ENCODE measurements at regions not wholly inside any gene's neighbourhood (a gene's known extent, or its start where the extent isn't known, plus 50 kb on each side); places are given as distances from the start of the nearest gene placed in this dataset.

DNA sequence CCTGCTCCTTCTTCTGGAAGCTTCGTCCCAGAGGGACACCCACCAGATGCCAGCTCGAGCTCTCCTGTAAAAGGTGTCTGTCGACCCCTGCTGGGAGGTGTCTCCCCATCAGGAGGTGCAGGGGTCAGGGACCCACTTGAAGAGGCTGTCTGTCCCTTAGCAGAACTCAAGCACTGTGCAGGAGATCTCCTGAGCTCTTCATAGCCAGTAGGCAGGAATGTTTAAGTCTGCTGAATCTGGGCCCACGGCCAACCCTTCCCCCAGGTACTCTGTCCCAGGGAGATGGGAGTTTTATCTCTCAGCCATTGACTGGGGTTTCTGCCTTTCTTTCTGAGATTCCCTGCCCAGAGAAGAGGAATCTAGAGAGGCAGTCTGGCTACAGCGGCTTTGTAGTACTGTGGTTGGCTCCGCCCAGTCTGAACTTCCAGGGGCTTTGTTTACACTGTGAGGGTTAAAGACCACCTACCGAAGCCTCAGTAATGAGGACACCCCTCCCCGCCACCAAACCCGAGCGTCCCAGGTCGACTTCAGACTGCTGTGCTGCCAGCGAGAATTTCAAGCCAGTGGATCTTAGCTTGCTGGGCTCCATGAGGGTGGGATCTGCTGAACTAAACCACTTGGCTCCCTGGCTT is 1383.0 kb upstream of the TENM3 start:
- DNase-seq (ENCODE audit: low read depth, low spot score): no peak

DNA sequence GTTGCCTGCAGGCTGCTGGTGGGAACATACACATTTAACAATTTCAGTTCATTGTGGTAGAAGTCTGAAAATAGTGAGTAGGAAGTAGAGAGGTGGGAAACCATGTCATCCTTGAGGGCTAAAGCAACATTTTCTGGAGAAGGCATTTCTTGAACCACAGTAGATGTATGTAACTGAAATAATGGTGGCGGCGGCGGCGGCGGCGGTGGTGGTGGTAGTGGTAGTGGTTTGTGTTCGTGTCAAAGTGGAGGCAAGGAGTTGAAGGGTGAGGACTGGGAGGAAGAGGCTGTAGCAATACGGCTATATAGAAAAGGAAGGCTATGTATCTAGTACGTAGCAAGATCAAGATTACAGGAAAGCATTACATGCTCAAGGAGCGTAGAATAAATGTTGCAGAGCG is 1381.6 kb upstream of the TENM3 start:
- DNase-seq (ENCODE audit: low read depth, low spot score): no peak

DNA sequence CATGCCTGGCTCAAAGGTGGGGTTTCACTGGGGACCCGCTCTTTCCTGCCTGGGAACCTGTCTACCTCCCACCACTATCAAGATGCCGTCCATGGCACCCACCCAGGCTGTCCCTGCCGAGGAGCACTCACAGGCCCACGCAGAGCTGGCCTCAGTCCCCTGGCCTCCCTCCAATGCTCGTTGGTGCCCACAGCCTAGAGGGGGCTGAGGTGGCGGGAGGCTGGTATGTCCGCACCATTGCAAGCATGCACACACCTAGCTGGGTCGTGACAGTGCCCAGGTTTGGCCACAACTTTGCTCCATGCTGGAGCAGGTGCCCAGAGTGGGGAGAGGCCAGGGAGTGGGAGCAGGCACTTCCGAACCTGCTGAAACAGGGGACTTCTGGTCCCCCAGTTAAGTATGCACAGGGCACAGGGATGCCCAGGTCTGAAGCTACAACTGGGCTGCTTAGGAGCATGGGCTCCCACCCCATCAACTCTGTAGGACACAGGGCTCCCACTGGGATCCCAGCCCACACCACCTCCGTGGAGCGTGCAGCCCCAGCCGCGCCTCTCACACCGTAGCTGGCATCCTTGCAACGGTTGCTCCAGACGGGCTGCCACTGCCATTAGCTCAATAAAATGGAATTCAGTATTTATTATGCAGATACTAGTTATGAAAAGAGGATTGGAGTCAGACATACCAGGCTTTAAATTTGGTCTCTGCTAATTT is 1376.1 kb upstream of the TENM3 start:
- DNase-seq (ENCODE audit: low read depth, low spot score): no peak

DNA sequence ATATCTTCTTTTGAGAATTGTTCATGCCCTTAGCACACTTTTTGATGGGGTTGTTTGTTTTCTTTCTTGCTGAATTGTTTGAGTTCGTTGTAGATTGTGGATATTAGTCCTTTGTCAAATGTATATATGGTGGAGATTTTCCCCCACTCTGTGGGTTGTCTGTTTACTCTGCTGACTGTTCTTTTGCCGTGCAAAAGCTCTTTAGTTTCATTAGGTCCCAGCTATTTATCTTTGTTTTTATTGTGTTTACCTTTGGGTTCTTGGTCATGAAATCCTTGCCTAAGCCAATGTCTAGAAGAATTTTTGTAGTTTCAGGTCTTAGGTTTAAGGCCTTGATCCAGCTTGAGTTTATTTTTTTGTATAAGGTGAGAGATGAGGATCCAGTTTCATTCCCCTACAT is 1372.6 kb upstream of the TENM3 start:
- no peak for DNase-seq (ENCODE audit: low read depth, low spot score)

DNA sequence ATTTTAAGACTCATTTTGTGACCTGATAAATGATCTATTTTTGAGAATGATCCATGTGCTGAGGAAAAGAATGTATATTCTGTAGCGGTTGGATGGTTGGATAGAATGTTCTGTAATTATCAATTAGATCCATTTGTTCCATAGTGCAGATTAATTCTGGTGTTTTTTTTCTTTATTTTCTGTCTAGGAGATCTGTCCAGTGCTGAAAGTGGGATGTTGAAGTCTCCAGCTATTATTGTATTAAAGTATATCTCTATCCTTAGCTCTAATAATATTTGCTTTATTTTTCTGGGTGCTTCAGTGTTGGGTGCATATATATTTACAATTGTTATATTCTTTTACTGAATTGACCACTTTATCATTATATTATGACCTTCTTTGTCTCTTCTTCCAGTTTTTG is 1344.9 kb upstream of the TENM3 start:
- no peak for DNase-seq (ENCODE audit: low read depth, low spot score)

GRCh38 chr4:180900781-180901180 is 1342.4 kb upstream of the TENM3 start:
- no peak for DNase-seq (ENCODE audit: low read depth, low spot score)

- no peak for DNase-seq (ENCODE audit: low read depth, low spot score)
Measured at GRCh38 chr4:180909279-180909678, 1333.9 kb upstream of the TENM3 start.

DNA sequence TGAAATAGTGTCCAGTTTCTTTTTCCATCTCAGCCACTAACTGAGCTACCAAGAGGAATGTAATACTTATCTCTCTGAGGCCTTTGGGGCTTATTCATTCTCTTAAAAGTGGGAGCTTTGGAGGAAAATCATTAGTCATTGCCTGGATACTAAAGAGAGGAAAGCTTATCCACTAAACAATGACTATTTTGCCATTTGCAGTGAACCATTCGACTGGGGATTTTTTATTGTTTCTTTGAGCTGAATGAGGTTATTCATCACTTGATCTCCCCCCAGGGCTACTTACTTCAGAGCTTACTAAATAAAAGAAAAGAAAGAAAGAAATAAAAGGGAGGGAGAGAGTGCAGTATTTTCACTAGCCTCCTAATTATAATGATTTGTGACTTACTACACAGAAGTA is 1329.5 kb upstream of the TENM3 start:
- DNase-seq (ENCODE audit: low read depth, low spot score): no peak

DNA sequence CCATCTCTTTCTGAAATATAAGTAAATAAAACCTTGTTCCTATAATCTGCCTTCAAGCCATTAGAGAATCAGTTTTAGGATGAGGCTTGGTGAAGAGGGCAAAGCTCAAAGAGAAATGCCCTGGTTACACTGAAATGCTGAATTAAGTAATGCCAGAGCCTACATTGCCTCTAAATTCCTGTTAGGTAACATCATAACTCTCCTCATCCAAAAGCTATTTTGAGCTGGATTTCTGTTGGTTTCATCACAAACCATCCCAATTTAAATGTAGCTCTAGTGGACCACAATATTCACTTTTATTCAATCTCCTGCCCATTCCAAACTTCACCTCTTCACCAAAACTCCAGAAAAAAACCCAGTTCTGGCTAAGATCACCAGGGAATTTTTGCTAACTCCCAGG is 1319.7 kb upstream of the TENM3 start:
- DNase-seq (ENCODE audit: low read depth, low spot score): no peak

GRCh38 chr4:180925805-180926204 is 1317.4 kb upstream of the TENM3 start:
- DNase-seq (ENCODE audit: low read depth, low spot score): no peak

DNA sequence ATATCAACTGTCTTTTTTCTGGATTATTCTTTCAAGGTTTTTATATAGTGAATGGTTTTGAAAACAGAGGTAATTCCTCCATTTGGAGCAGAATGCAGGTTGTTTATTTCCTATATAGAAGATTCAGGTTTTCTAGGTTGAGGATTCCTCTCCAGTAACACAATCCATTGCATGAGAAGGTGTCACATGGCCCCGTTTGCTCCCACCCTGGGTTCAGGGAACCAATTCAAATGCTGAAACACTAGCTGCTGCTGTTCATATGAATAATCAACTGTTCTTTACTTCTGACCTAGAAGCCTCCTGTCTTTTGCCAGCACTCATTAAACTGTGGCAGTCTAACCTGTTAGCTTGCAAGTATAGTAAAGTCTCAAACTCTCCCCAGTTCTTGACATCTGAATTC is 1316.9 kb upstream of the TENM3 start:
- no peak for DNase-seq (ENCODE audit: low read depth, low spot score)

DNA sequence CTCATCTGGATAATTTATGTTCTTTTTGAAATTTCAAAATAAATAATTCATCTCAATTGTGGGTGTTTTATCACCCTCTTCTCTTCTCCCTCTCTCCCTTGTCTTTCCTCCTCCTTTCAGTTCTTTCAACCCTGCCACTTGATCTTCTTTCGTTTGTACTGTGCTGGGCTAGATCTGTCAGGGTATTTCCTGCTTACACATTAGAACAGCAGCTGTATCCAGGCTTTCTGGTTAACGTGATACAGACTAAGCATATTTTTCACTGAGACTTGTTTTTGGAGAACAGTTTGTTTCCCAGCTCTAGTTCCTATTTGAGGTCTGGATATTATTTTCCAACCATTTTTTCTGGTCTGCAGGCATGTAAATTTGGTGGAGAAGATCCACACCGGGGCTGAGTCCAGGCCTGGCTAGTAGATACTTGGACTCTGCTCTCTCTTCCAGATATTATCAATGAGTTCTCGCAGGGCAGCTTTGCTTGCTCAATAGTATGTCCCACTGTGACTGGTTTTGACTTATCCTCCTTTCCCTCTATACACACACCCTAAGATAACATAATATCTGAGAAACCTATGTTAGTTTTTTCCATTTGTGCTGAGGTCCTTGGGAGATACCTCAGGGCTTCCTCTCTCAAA is 1310.7 kb upstream of the TENM3 start:
- DNase-seq (ENCODE audit: low read depth, low spot score): no peak

- no peak for DNase-seq (ENCODE audit: low read depth, low spot score)
Measured at GRCh38 chr4:180937083-180937482, 1306.1 kb upstream of the TENM3 start.

GRCh38 chr4:180940680-180941079 is 1302.5 kb upstream of the TENM3 start:
- no peak for DNase-seq (ENCODE audit: low read depth, low spot score)

DNA sequence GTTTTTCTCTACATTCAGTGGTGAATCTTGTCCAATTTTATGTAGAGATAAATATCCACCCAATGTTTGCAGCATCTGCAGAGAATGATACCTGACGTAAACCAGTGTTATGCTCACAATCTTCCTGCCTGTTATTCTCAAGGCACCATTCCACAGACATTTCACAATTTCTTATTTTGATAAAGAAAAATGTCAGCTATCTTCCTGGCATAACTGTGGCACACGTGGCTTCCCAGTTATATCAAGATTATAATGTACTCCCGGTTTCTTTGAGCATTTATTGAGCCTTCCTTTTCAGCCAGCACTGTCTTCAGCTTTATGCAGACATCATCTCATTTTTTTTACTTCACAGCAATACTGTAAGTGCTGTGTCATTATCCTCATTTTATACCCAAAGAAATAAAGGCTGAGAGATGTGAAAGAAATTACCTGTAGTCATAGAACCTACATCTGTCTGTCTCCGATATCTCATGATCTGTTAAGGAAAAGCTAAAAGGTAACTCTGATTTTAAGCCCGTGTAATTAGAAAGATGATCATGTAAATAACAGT is 1300.8 kb upstream of the TENM3 start:
- DNase-seq (ENCODE audit: low read depth, low spot score): no peak

DNA sequence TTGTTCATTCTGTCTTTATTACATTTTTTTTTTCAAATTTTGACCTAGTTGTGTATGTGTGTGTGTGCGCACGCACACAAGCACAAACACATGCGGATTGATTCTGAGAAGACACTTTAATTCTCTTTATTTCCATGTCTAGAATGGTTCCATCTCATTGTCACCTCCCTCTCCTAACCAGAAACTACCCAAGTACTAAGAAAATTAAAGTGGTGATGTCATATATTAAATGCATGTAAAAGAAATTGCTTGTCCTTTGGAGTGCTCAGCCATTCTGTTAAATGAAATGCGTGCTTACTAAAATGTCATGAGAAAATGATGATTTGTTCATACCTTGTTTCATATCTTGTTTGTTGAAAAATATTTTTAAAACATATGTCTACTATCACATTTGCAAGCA is 1297.0 kb upstream of the TENM3 start:
- no peak for DNase-seq (ENCODE audit: low read depth, low spot score)

DNA sequence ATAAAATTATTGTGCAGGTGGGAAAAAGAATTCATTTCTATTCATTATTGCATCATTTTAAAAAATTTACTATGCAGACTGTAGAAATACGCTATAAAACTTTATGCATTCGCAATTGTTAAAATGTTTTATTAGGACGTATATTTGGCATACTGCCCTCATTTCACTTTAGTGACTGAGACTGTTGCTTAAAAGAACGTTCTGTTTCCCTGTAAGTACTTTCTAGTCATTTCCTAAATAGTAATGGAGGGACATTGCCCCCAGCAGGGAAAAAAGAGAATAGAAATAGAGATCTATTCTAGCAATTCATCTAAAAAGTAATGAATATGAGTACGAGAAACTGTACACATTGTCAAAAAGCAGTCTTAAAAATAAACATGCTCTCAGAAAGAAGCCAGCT is 1295.8 kb upstream of the TENM3 start:
- DNase-seq (ENCODE audit: low read depth, low spot score): no peak

DNA sequence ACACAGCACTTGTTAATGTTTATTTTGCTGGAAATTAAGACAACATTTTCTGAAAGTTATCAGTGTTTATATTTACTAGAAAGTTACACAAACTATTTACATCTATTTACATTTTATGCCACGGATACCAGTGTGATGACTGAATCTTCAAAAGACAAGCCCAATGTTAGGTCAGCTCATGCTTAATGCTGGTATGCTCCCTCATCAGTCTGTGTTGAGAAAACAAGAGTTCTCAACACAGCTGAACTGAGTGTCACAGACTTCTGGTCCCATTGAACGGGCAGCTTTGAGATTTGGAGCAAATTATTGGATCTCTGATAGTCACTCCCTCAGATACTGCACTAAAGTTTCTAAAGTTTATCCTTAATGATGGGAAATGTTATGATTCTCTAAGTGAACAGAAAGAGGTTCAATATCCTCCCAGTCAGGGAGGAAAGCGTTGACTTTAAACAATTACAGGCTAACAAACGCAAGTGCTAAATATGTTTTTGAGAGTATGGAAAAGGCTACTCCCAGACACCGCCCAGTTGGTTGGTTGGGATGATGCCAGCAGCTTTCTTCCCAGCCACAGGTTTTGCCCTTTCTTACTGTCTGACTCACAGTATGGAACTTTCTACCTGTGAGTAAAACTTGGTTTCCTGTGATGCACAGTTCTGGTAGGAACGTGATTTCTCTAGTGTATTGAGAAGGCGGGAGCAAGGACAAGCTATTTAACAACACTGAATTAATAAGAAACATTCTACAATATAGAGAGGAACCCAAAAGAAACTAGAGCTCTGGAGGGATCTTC is 1293.6 kb upstream of the TENM3 start:
- DNase-seq (ENCODE audit: low read depth, low spot score): no peak

DNA sequence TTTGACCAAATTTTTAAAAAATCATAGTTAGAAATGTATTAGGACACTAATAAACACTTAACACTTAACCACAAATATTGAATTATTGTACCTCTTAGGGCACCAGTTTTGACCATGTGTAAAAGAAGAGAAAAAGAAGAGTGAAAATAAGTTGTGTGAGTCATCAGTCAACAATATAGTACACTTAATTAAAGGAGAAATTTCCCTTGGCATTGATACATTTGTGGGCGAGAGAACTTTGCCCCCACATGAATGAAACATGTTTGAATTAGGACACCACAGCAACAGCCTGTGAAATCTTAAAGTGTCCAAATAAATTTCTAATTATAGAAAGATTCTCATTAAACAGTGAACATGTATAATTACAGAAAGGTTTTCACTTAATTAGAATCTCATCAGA is 1292.8 kb upstream of the TENM3 start:
- no peak for DNase-seq (ENCODE audit: low read depth, low spot score)

DNA sequence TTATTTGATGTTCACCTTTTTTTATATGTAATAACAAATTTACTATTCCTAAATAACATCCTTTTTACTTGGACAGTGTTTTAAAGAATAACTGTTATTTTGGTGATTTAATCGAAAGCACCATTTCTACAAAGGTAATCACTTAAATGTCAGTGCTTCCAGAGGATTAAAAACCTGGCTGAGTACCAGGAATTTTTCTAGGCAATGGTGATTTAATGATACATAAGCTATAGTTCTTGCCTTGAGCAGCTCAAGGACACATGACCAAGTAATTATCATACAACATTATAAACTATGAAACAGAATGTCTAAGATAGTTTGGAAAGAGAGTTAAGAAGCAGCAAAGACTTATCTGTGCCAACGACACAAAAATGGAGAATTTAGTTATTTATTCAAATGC is 1291.9 kb upstream of the TENM3 start:
- no peak for DNase-seq (ENCODE audit: low read depth, low spot score)

GRCh38 chr4:180953572-180953971 is 1289.6 kb upstream of the TENM3 start:
- no peak for DNase-seq (ENCODE audit: low read depth, low spot score)

DNA sequence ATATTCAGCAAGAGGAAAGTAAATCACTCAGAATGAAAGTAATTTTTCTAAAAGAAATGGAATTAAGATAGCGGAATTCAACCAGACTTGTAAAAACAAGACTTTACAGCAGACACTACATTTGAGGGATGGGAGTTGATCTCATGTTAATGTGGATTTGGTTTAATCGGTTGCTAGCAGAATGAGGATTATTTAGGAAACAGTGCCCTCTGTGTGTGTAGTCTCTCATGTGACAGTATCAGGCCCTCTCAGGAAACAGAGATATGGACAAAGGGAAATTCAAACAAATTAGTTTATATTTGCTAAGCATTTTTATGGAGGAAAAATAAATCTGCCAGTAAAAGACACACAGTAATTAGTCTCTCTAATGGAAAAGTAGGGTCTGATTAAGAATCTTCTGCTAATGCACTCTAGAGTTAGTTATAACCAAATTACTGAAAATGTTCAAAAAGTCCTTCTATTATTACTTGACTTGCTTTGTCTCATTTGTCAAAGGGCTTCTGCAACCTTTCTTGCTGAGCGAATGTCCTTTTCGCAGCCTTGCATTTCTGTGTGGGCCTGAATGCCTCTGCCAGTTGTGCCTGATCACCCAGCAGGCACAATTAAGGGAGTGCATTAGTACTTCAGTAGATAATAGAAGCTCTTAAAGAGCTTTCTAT is 1282.3 kb upstream of the TENM3 start:
- no peak for DNase-seq (ENCODE audit: low read depth, low spot score)

Data from smooth muscle cell of the brain vasculature (primary cell).